GM18520 (cell line): ENCODE measurements at regions not wholly inside any gene's neighbourhood (a gene's known extent, or its start where the extent isn't known, plus 50 kb on each side); places are given as distances from the start of the nearest gene placed in this dataset.
"Not testable (repeated sequence)": the region's sequence is repeated elsewhere in the genome, so short reads cannot be mapped to it uniquely, and the experiment has no call there.

Experiments used
- ATAC-seq: cut with Tn5 transposase; IDR thresholded peaks from one replicate; pipeline ENCODE4 v1.9.1; 2021; ENCODE audit not compliant: unreplicated experiment

- ATAC-seq = no peak
Observed at GRCh38 chr1:100627936-100628335, 90.0 kb downstream of the GPR88 start.

GRCh38 chr1:100628631-100629081 lies 90.7 kb downstream of the GPR88 start:
- ATAC-seq = no peak

GRCh38 chr1:100629391-100629790 lies 90.2 kb upstream of the VCAM1 start:
- ATAC-seq = no peak

- ATAC-seq = no peak
Observed at GRCh38 chr1:100631015-100631551, 88.5 kb upstream of the VCAM1 start.

- no peak for ATAC-seq
Observed at GRCh38 chr1:100642826-100643225, 76.7 kb upstream of the VCAM1 start.

- no peak for ATAC-seq
Observed at GRCh38 chr1:100643471-100644196, 75.9 kb upstream of the VCAM1 start.

- no peak for ATAC-seq
Observed at GRCh38 chr1:100646001-100646400, 73.5 kb upstream of the VCAM1 start.

- no peak for ATAC-seq
Observed at GRCh38 chr1:100649146-100649545, 70.4 kb upstream of the VCAM1 start.

GRCh38 chr1:100657876-100658715 lies 61.4 kb upstream of the VCAM1 start:
- no peak for ATAC-seq

- ATAC-seq = no peak
Observed at GRCh38 chr1:100658716-100659026, 60.9 kb upstream of the VCAM1 start.

- no peak for ATAC-seq
Observed at GRCh38 chr1:100661176-100661575, 58.4 kb upstream of the VCAM1 start.

GRCh38 chr1:100668494-100668893 lies 51.0 kb upstream of the VCAM1 start:
- not testable (repeated sequence) for ATAC-seq
